ENCODE measurements at regions not wholly inside any gene's neighbourhood (a gene's known extent, or its start where the extent isn't known, plus 50 kb on each side); places are given as distances from the start of the nearest gene placed in this dataset.

DNA sequence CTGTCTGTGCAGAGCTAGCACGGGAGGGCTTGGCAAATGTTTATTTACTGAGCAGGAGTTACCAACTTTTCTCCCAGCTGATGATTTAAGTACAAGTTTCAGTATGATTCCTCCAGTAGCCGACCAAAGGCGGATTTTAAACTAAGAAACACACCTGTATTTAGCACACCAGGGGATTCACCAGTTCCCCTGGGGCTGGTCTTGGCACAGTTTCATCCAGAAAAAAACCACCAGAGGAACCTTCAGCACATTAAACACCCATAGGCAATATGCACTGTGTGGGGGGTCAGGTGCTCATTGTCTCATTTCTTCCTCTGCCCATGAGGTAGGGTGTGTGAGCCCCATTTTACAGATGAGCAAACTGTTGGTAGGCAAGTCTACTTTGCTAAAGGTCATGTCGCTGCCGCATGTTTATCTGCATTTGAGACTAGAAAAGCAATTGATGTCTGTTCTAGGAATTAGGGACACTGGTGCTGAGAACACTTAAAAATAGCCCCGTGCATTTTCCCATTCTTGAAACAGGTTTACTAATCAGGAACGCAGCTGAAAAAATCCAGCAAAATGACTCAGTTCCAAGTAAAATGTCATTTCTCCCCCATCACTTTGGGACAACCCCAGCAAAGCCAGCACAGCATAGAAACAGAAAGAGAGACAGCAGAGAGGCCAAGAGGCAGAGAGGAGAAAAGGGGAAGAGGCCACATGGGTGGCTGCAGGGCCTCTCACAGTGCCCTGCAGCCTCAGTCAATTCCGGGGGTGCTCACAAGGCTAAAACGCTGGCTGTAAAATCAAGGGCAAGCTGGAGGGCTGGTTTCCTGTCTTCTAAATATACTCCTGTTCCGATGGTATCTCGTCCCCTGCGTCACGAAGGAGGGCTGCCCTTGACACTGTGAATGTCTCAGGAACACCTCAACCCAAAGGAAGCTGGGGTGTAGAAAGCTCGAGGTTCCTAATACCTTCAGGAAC lies 166.8 kb upstream of the ID2 start:
- WGBS (ENCODE audit: insufficient coverage, low coverage, missing lambda C conversion rate), result 3% methylated on average over 14 of the region's 14 CpGs
- H3K4me2 ChIP-seq (ENCODE audit: insufficient read depth, low read length), result no peak overlapping the region
- in situ Hi-C loops (cut with MboI), result no loop called here

More for the DNA sequence above, 166.8 kb upstream of the ID2 start:
- CTCF ChIA-PET (ENCODE audit: low intra/inter-chr PET ratio), result interaction anchor here (0.6 to 0.7 kb wide), 2 partner anchors 169 to 171 kb away, joined by 3 to 4 read pairs; no protein-coding TSS in a partner anchor
- no peak overlapping the region for H3K4me3 ChIP-seq
- POLR2A ChIA-PET, result interaction anchor here (0.7 kb wide), 1 partner anchor 9 kb away, joined by 3 read pairs; no protein-coding TSS in a partner anchor
- peaks cover 17 to 62% of the 10 kb centered on the region in 2 experiments; a peak in 4 of 5 replicates for H3K27me3 ChIP-seq (ENCODE audit: control insufficient read depth in 2 of 2, insufficient read depth in 2 of 2, low read length in 2 of 2)
- H3K9ac ChIP-seq (ENCODE audit: insufficient read depth in 1 of 2, low read depth in 2 of 2, low read length in 2 of 2), result no peak overlapping the region
- BruUV-seq (replicated peaks), result no TSS peak
- no peaks in the 10 kb centered on the region; a peak in 2 of 5 replicates for H3K4me1 ChIP-seq (replicated peaks in 1 of 2; ENCODE audit: control insufficient read depth in 2 of 2, insufficient read depth in 2 of 2, low read length in 2 of 2)
- H4K20me1 ChIP-seq (replicated peaks; ENCODE audit: control insufficient read depth, insufficient read depth, low read length), result no peaks in the 10 kb centered on the region
- H3K79me2 ChIP-seq (ENCODE audit: control insufficient read depth, insufficient read depth, low read length), result no peaks in the 10 kb centered on the region
- no peak overlapping the region for H2AFZ ChIP-seq (ENCODE audit: low read depth, low read length)
- H3K27ac ChIP-seq (ENCODE audit: extremely low read depth, low read depth, low read length), result no peak overlapping the region
- no peaks in the 10 kb centered on the region; the same call in 1 of the 2 replicates for H3K9me3 ChIP-seq (replicated peaks; ENCODE audit: control insufficient read depth, insufficient read depth, low read depth, low read length)
- peak; percentile 39 for ATAC-seq
- TF ChIP-seq, protein P1, sequence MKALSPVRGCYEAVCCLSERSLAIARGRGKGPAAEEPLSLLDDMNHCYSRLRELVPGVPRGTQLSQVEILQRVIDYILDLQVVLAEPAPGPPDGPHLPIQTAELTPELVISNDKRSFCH (CRISPR knock-in tag; IDR thresholded peaks at IDR 0.05), result no peak
- TF ChIP-seq, protein P1 (tag; IDR thresholded peaks at IDR 0.05), result peak; percentile 85
- TF ChIP-seq SMARCE1 (IDR thresholded peaks at IDR 0.05), result no peak
- TF ChIP-seq ESRRA (IDR thresholded peaks at IDR 0.05; ENCODE audit: borderline replicate concordance, low read depth), result peak; percentile 58
- TF ChIP-seq RBM25 (IDR thresholded peaks at IDR 0.05; ENCODE audit: low read depth, low read length, severe bottlenecking), result peak; percentile 39
- 0 out of 4 replicates have a peak, but pooled peaks of 1 of the 2 experiments have one; percentile 8 for TF ChIP-seq KDM1A (IDR thresholded peaks at IDR 0.05)
- TF ChIP-seq, protein P2, sequence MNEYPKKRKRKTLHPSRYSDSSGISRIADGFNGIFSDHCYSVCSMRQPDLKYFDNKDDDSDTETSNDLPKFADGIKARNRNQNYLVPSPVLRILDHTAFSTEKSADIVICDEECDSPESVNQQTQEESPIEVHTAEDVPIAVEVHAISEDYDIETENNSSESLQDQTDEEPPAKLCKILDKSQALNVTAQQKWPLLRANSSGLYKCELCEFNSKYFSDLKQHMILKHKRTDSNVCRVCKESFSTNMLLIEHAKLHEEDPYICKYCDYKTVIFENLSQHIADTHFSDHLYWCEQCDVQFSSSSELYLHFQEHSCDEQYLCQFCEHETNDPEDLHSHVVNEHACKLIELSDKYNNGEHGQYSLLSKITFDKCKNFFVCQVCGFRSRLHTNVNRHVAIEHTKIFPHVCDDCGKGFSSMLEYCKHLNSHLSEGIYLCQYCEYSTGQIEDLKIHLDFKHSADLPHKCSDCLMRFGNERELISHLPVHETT (CRISPR knock-in tag; conservative IDR thresholded peaks at IDR 0.05 in 1 of 2, IDR thresholded peaks at IDR 0.05 in 1 of 2), result no peak
- peak; percentile 78 for TF ChIP-seq SPI1 (IDR thresholded peaks at IDR 0.05; ENCODE audit: borderline replicate concordance, low read depth, low read length)
- peak; percentile 24; the same call in 1 of the 2 replicates for TF ChIP-seq CREM (IDR thresholded peaks at IDR 0.05; ENCODE audit: low read depth)
- FAIRE-seq, result no peak
- no peaks in the 10 kb centered on the region for H3K36me3 ChIP-seq (ENCODE audit: control insufficient read depth, insufficient read depth, low read length)
- no peaks in the 10 kb centered on the region for H3K9me1 ChIP-seq (ENCODE audit: control insufficient read depth, insufficient read depth, low read length)
- intact Hi-C loops (cut with micrococcal nuclease), result loop anchor here (10.0 kb wide), 1 partner anchor 600 kb away; no protein-coding TSS in a partner anchor
- no peak for DNase-seq (ENCODE audit: extremely low read depth in 1 of 4, low spot score in 3 of 4)

All from K562 (cell line).